IMR-90 (cell line): ENCODE measurements at regions not wholly inside any gene's neighbourhood (a gene's known extent, or its start where the extent isn't known, plus 50 kb on each side); places are given as distances from the start of the nearest gene placed in this dataset.
"Not testable (repeated sequence)": the region's sequence is repeated elsewhere in the genome, so short reads cannot be mapped to it uniquely, and the experiment has no call there.

ENCODE experiments used
- ATAC-seq: fragments of 200-7000 bp; cut with Tn5 transposase; 2 replicates; pipeline ENCODE4 v1.9.1; 2020; ENCODE audit warnings: low read depth, mild to moderate bottlenecking, moderate library complexity
- BruUV-seq: library from RNA; stranded (reverse); fragments of 400-500 nt; replicated peaks from 2 replicates; lab custom pipeline; 2021; lab: Mats Ljungman, UMichigan
- CTCF ChIA-PET: fragments of 300-600 bp; formaldehyde crosslinking; extraction: SDS; loops from one replicate; lab custom pipeline; 2021; ENCODE audit warnings: antibody characterized with exemption; lab: Yijun Ruan, JAX
- POLR2A ChIA-PET: fragments of 300-600 bp; sonication (Branson Sonifier 250); formaldehyde crosslinking; loops from one replicate; lab custom pipeline; 2022; ENCODE audit warnings: antibody characterized with exemption; ENCODE audit not compliant: unreplicated experiment; lab: Charles Lee
- DNase-seq: peaks from one replicate; pipeline ENCODE4 v3.0.0; 2013
- H2AFZ ChIP-seq: replicated peaks from 2 replicates; pipeline ENCODE3; 2013; ENCODE audit warnings: low read length, mild to moderate bottlenecking; ENCODE audit not compliant: poor library complexity
- H2AK5ac ChIP-seq: 2 replicates; pipeline ENCODE4 v1.6.1; 2013; ENCODE audit warnings: low read depth, low read length, inconsistent platforms
- H2AK9ac ChIP-seq: replicated peaks from 2 replicates; pipeline ENCODE3; 2013; ENCODE audit warnings: mild to moderate bottlenecking, low read depth, low read length, moderate library complexity; ENCODE audit not compliant: poor library complexity
- H2BK120ac ChIP-seq: 2 replicates; pipeline ENCODE4 v1.6.1; 2013; ENCODE audit warnings: low read depth, low read length, inconsistent platforms
- H2BK15ac ChIP-seq: 3 replicates; pipeline ENCODE4 v1.6.1; 2013; ENCODE audit warnings: low read depth, low read length, inconsistent platforms
- H2BK20ac ChIP-seq: 2 replicates; pipeline ENCODE4 v1.6.1; 2013; ENCODE audit warnings: low read depth, mild to moderate bottlenecking, inconsistent platforms, low read length, moderate library complexity
- H2BK5ac ChIP-seq: 2 replicates; pipeline ENCODE4 v1.6.1; 2013; ENCODE audit warnings: mild to moderate bottlenecking, low read depth, low read length, inconsistent platforms; ENCODE audit not compliant: poor library complexity, severe bottlenecking
- H3K14ac ChIP-seq: replicated peaks from 2 replicates; pipeline ENCODE4 v1.6.1; 2013; ENCODE audit warnings: low read depth, low read length, inconsistent platforms
- H3K18ac ChIP-seq: 2 replicates; pipeline ENCODE4 v1.6.1; 2013; ENCODE audit warnings: low read depth, low read length, control low read depth
- H3K23ac ChIP-seq: 2 replicates; pipeline ENCODE4 v1.6.1; 2013; ENCODE audit warnings: low read depth, low read length, inconsistent platforms
- H3K27ac ChIP-seq: 2 replicates; pipeline ENCODE4 v1.5.1; 2013; ENCODE audit warnings: mild to moderate bottlenecking, control low read depth, low read length; ENCODE audit not compliant: insufficient read depth
- H3K27me3 ChIP-seq: 2 replicates; pipeline ENCODE4 v1.6.1; 2013; ENCODE audit warnings: low read length; ENCODE audit not compliant: control insufficient read depth, insufficient read depth
- H3K36me3 ChIP-seq: 2 replicates; pipeline ENCODE4 v1.6.1; 2013; ENCODE audit warnings: low read length, mixed read lengths; ENCODE audit not compliant: control insufficient read depth, insufficient read depth
- H3K4ac ChIP-seq: 2 replicates; pipeline ENCODE4 v1.6.1; 2013; ENCODE audit warnings: low read depth, low read length, inconsistent platforms
- H3K4me1 ChIP-seq: 2 replicates; pipeline ENCODE4 v1.6.1; 2013; ENCODE audit warnings: low read length, mixed read lengths; ENCODE audit not compliant: control insufficient read depth, insufficient read depth
- H3K4me2 ChIP-seq: 2 replicates; pipeline ENCODE4 v1.6.1; 2013; ENCODE audit warnings: low read depth, mild to moderate bottlenecking, control low read depth, low read length, moderate library complexity
- H3K4me3 ChIP-seq: 2 replicates; pipeline ENCODE4 v1.5.1; 2013; ENCODE audit warnings: low read depth, mild to moderate bottlenecking, control low read depth, low read length, moderate library complexity; ENCODE audit not compliant: insufficient read depth
- H3K56ac ChIP-seq: 2 replicates; pipeline ENCODE4 v1.6.1; 2013; ENCODE audit warnings: low read length, inconsistent platforms; ENCODE audit not compliant: insufficient read depth; ENCODE audit errors: extremely low read depth
- H3K79me1 ChIP-seq, 2 experiments: 2 replicates each; pipeline ENCODE4 v1.6.1; 2013; ENCODE audit warnings: low read length in 2 of 2, inconsistent platforms in 1 of 2, low read depth in 1 of 2
- H3K9ac ChIP-seq: 2 replicates; pipeline ENCODE4 v1.6.1; 2013; ENCODE audit warnings: low read depth, low read length, control low read depth
- H3K9me1 ChIP-seq: 2 replicates; pipeline ENCODE4 v1.6.1; 2013; ENCODE audit warnings: low read length, inconsistent platforms; ENCODE audit not compliant: insufficient read depth
- H3K9me3 ChIP-seq: 2 replicates; pipeline ENCODE4 v1.6.1; 2013; ENCODE audit warnings: low read length; ENCODE audit not compliant: control insufficient read depth, insufficient read depth
- H4K20me1 ChIP-seq: 2 replicates; pipeline ENCODE4 v1.6.1; 2013; ENCODE audit warnings: low read length, inconsistent platforms; ENCODE audit not compliant: insufficient read depth
- H4K5ac ChIP-seq: 2 replicates; pipeline ENCODE4 v1.6.1; 2013; ENCODE audit warnings: mild to moderate bottlenecking, low read depth, low read length, control low read depth
- H4K8ac ChIP-seq, 2 experiments: 2 replicates each; pipeline ENCODE4 v1.6.1; 2013; ENCODE audit warnings: low read depth in 2 of 2, low read length in 2 of 2, control low read depth in 1 of 2, inconsistent platforms in 1 of 2
- H4K91ac ChIP-seq: 2 replicates; pipeline ENCODE4 v1.6.1; 2013; ENCODE audit warnings: low read depth, low read length, inconsistent platforms; ENCODE audit not compliant: insufficient read depth
- CEBPB ChIP-seq: IDR thresholded peaks from 2 replicates; pipeline ENCODE4 v1.6.1; 2012; ENCODE audit warnings: low read depth, low read length, improper control_type of control experiment
- WGBS, 2 experiments: methylation state at CpG; one replicate each; pipeline versions ENCODE4 v1.1.5 to v1.1.7; 2013; ENCODE audit warnings: missing lambda C conversion rate in 2 of 2; ENCODE audit not compliant: insufficient read length in 1 of 2; ENCODE audit errors: extremely low coverage in 2 of 2; 5-methylcytosine and 5-hydroxymethylcytosine counted together
- dilution Hi-C: fragments of 300-500 bp; cut with HindIII; formaldehyde crosslinking; loops from one replicate; pipeline ENCODE4 v1.14.3; 2018; ENCODE audit warnings: low sequenced_read_pairs; ENCODE audit not compliant: unreplicated experiment
- in situ Hi-C: fragments of 300-500 bp; cut with MboI; formaldehyde crosslinking; loops from 3 replicates; pipeline ENCODE4 v1.14.3; 2019; ENCODE audit warnings: low sequenced_read_pairs, inconsistent platforms, mixed read lengths
- intact Hi-C: fragments of 100-400 bp; cut with micrococcal nuclease; formaldehyde crosslinking; loops from 2 replicates; pipeline ENCODE4 v1.10.0; 2022

- TF ChIP-seq CEBPB: peak; percentile 84
- H2AK9ac ChIP-seq, H3K27me3 ChIP-seq, BruUV-seq, H3K36me3 ChIP-seq, H3K9me3 ChIP-seq, H3K23ac ChIP-seq, H3K79me1 ChIP-seq, H4K20me1 ChIP-seq, in situ Hi-C loops, H3K14ac ChIP-seq, H3K27ac ChIP-seq, dilution Hi-C loops, H3K18ac ChIP-seq, H2BK5ac ChIP-seq, H4K5ac ChIP-seq, H3K4me3 ChIP-seq, H2AFZ ChIP-seq, H3K56ac ChIP-seq, POLR2A ChIA-PET, H3K9me1 ChIP-seq, H3K4me1 ChIP-seq, CTCF ChIA-PET, H3K4me2 ChIP-seq, H3K9ac ChIP-seq, H4K8ac ChIP-seq: not testable (repeated sequence)
- peak overlapping the region; percentile 53 for H2BK120ac ChIP-seq
- H3K4ac ChIP-seq: peak overlapping the region; percentile 59
- H4K91ac ChIP-seq: peak overlapping the region; percentile 32; the same call in 1 of the 2 replicates
- ATAC-seq: peak; percentile 42; the same call in 1 of the 2 replicates
- 0 out of 3 replicates have a peak overlapping the region, but pooled peaks have one; percentile 5 for H2BK15ac ChIP-seq
- intact Hi-C loops: loop anchor here (2.0 kb wide), 1 partner anchor 16 kb away; no protein-coding TSS in a partner anchor
- peak overlapping the region; percentile 63; the same call in 1 of the 2 replicates for H2BK20ac ChIP-seq
- H2AK5ac ChIP-seq: peak overlapping the region; percentile 64; the same call in 1 of the 2 replicates
- WGBS, 2 experiments: 12% methylated on average over 3 of the region's 5 CpGs; no CpG with 5 or more reads in 1 of the 2 experiments
- DNase-seq: peak; percentile 70
These were observed 277.9 kb downstream of the LPIN1 start for GRCh38 chr2:12024197-12024907.
